WTC11 (cell line): ENCODE measurements at regions not wholly inside any gene's neighbourhood (a gene's known extent, or its start where the extent isn't known, plus 50 kb on each side); places are given as distances from the start of the nearest gene placed in this dataset.

Experiments
- ATAC-seq: fragments of 200-7000 bp; cut with Tn5 transposase; 2 replicates; pipeline ENCODE4 v1.10.0; 2021; ENCODE audit warnings: mild to moderate bottlenecking, moderate library complexity
- CTCF ChIA-PET: fragments of 300-600 bp; sonication (Branson Sonifier 250); formaldehyde crosslinking; loops from one replicate; lab custom pipeline; 2021; ENCODE audit warnings: antibody characterized with exemption; lab: Charles Lee
- POLR2A ChIA-PET: fragments of 350-600 bp; sonication (Branson Sonifier 250); formaldehyde crosslinking; loops from one replicate; lab custom pipeline; 2021; ENCODE audit warnings: antibody characterized with exemption; lab: Charles Lee
- DNase-seq: peaks from one replicate; pipeline ENCODE4 v3.0.0; 2021; ENCODE audit warnings: low spot score
- H3K27ac Mint-ChIP-seq: 2 replicates; pipeline ENCODE4 v1.8.0; 2021; ENCODE audit warnings: mixed read lengths
- H3K27me3 Mint-ChIP-seq: 2 replicates; pipeline ENCODE4 v1.8.0; 2021; ENCODE audit warnings: low read depth, mild to moderate bottlenecking, moderate library complexity, mixed read lengths
- H3K36me3 Mint-ChIP-seq: 2 replicates; pipeline ENCODE4 v1.8.0; 2021; ENCODE audit warnings: mixed read lengths
- H3K4me1 Mint-ChIP-seq: 2 replicates; pipeline ENCODE4 v1.8.0; 2022; ENCODE audit warnings: mixed read lengths
- H3K4me3 Mint-ChIP-seq: 2 replicates; pipeline ENCODE4 v1.8.0; 2021; ENCODE audit warnings: mild to moderate bottlenecking, moderate library complexity, mixed read lengths
- H3K9me3 Mint-ChIP-seq: 2 replicates; pipeline ENCODE4 v1.8.0; 2021; ENCODE audit warnings: mixed read lengths
- IRF2 ChIP-seq: sonication (generic); formaldehyde crosslinking; IDR thresholded peaks from 2 replicates; pipeline ENCODE4 v1.8.0; 2022; ENCODE audit warnings: low read depth, missing genetic modification reagents, borderline replicate concordance
- OVOL2 ChIP-seq: fragments of 250-450 bp; sonication (Bioruptor Pico); IDR thresholded peaks from 2 replicates; pipeline ENCODE4 v1.9.0; 2021; ENCODE audit warnings: mild to moderate bottlenecking, borderline replicate concordance
- SMAD3 ChIP-seq: sonication (generic); formaldehyde crosslinking; IDR thresholded peaks from 2 replicates; pipeline ENCODE4 v1.8.0; 2022; ENCODE audit warnings: missing genetic modification reagents, mild to moderate bottlenecking, borderline replicate concordance
- TEAD4 ChIP-seq: sonication (generic); formaldehyde crosslinking; IDR thresholded peaks from 2 replicates; pipeline ENCODE4 v1.8.0; 2022; ENCODE audit warnings: mild to moderate bottlenecking, missing genetic modification reagents
- ZNF121 ChIP-seq: sonication (generic); formaldehyde crosslinking; IDR thresholded peaks from 2 replicates; pipeline ENCODE4 v1.8.0; 2023; ENCODE audit warnings: missing genetic modification reagents
- ZNF263 ChIP-seq: sonication (generic); formaldehyde crosslinking; IDR thresholded peaks from 2 replicates; pipeline ENCODE4 v1.8.1; 2022; ENCODE audit warnings: low read depth, mild to moderate bottlenecking, moderate library complexity, missing genetic modification reagents
- TF ChIP-seq, protein P1 (sequence below): sonication (generic); formaldehyde crosslinking; IDR thresholded peaks from 2 replicates; pipeline ENCODE4 v1.8.1; 2023; ENCODE audit warnings: mild to moderate bottlenecking, missing genetic modification reagents, borderline replicate concordance
- TF ChIP-seq, protein P2 (sequence below): fragments of 250-450 bp; sonication (Bioruptor Pico); IDR thresholded peaks from 2 replicates; pipeline ENCODE4 v1.8.0; 2021; ENCODE audit warnings: mild to moderate bottlenecking
- TF ChIP-seq, protein P3 (sequence below): fragments of 250-450 bp; sonication (Bioruptor Pico); conservative IDR thresholded peaks from 2 replicates; pipeline ENCODE4 v1.9.0; 2021; ENCODE audit warnings: mild to moderate bottlenecking
- TF ChIP-seq, protein P4 (sequence below): sonication (generic); formaldehyde crosslinking; IDR thresholded peaks from 2 replicates; pipeline ENCODE4 v1.8.0; 2022; ENCODE audit warnings: missing genetic modification reagents
- TF ChIP-seq, protein P5 (sequence below): sonication (generic); formaldehyde crosslinking; IDR thresholded peaks from 2 replicates; pipeline ENCODE4 v1.8.1; 2023; ENCODE audit warnings: mild to moderate bottlenecking, missing genetic modification reagents, moderate library complexity
- TF ChIP-seq, protein P6 (sequence below): sonication (generic); formaldehyde crosslinking; IDR thresholded peaks from 2 replicates; pipeline ENCODE4 v1.8.1; 2022; ENCODE audit warnings: low read depth, missing genetic modification reagents, borderline replicate concordance
- TF ChIP-seq, protein P7 (sequence below): sonication (generic); formaldehyde crosslinking; IDR thresholded peaks from 2 replicates; pipeline ENCODE4 v1.8.1; 2022; ENCODE audit warnings: missing genetic modification reagents, borderline replicate concordance
- TF ChIP-seq, protein P8 (sequence below): sonication (generic); formaldehyde crosslinking; IDR thresholded peaks from 2 replicates; pipeline ENCODE4 v1.8.0; 2022; ENCODE audit warnings: mild to moderate bottlenecking, missing genetic modification reagents
- TF ChIP-seq, protein P9 (sequence below): sonication (generic); formaldehyde crosslinking; IDR thresholded peaks from 2 replicates; pipeline ENCODE4 v1.8.0; 2022; ENCODE audit warnings: mild to moderate bottlenecking, missing genetic modification reagents
- TF ChIP-seq, protein P10 (sequence below): fragments of 250-450 bp; sonication (Bioruptor Pico); IDR thresholded peaks from 2 replicates; pipeline ENCODE4 v1.9.0; 2021; ENCODE audit warnings: mild to moderate bottlenecking, borderline replicate concordance

DNA sequence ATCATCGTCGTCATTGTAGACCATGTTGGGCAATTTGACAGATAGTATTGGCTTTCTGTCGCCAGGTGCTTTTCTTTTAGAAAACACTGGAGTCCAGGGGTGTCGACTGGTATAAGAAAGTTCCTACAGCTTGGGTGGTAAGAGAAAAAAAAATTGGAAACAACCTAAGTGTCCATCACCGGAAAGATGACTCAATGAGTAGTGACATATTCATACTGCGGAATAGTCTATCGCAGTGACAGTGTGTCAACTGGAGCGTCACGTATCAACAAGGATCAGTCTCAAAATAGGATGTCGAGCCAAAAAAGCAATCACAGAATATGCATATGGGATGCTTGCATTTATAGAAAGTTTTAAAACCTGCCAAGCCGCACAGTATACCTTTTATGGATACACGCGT, 157.6 kb downstream of the MN1 start:
- Mint-ChIP-seq H3K27ac (no peak overlapping the region), H3K36me3 (no peaks in the 10 kb centered on the region), H3K4me3 (no peak overlapping the region), H3K9me3 (no peaks in the 10 kb centered on the region), H3K27me3 (peaks cover 15% of the 10 kb centered on the region), H3K4me1 (peaks cover 26% of the 10 kb centered on the region)
- DNase-seq (no peak), ATAC-seq (no peak)
- CTCF ChIA-PET = no interaction called here
- POLR2A ChIA-PET = no interaction called here
- TF ChIP-seq, protein P1, sequence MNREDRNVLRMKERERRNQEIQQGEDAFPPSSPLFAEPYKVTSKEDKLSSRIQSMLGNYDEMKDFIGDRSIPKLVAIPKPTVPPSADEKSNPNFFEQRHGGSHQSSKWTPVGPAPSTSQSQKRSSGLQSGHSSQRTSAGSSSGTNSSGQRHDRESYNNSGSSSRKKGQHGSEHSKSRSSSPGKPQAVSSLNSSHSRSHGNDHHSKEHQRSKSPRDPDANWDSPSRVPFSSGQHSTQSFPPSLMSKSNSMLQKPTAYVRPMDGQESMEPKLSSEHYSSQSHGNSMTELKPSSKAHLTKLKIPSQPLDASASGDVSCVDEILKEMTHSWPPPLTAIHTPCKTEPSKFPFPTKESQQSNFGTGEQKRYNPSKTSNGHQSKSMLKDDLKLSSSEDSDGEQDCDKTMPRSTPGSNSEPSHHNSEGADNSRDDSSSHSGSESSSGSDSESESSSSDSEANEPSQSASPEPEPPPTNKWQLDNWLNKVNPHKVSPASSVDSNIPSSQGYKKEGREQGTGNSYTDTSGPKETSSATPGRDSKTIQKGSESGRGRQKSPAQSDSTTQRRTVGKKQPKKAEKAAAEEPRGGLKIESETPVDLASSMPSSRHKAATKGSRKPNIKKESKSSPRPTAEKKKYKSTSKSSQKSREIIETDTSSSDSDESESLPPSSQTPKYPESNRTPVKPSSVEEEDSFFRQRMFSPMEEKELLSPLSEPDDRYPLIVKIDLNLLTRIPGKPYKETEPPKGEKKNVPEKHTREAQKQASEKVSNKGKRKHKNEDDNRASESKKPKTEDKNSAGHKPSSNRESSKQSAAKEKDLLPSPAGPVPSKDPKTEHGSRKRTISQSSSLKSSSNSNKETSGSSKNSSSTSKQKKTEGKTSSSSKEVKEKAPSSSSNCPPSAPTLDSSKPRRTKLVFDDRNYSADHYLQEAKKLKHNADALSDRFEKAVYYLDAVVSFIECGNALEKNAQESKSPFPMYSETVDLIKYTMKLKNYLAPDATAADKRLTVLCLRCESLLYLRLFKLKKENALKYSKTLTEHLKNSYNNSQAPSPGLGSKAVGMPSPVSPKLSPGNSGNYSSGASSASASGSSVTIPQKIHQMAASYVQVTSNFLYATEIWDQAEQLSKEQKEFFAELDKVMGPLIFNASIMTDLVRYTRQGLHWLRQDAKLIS (CRISPR knock-in tag) = no peak
- TF ChIP-seq, protein P2, sequence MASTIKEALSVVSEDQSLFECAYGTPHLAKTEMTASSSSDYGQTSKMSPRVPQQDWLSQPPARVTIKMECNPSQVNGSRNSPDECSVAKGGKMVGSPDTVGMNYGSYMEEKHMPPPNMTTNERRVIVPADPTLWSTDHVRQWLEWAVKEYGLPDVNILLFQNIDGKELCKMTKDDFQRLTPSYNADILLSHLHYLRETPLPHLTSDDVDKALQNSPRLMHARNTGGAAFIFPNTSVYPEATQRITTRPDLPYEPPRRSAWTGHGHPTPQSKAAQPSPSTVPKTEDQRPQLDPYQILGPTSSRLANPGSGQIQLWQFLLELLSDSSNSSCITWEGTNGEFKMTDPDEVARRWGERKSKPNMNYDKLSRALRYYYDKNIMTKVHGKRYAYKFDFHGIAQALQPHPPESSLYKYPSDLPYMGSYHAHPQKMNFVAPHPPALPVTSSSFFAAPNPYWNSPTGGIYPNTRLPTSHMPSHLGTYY (CRISPR knock-in tag) = no peak
- TF ChIP-seq, protein P3, sequence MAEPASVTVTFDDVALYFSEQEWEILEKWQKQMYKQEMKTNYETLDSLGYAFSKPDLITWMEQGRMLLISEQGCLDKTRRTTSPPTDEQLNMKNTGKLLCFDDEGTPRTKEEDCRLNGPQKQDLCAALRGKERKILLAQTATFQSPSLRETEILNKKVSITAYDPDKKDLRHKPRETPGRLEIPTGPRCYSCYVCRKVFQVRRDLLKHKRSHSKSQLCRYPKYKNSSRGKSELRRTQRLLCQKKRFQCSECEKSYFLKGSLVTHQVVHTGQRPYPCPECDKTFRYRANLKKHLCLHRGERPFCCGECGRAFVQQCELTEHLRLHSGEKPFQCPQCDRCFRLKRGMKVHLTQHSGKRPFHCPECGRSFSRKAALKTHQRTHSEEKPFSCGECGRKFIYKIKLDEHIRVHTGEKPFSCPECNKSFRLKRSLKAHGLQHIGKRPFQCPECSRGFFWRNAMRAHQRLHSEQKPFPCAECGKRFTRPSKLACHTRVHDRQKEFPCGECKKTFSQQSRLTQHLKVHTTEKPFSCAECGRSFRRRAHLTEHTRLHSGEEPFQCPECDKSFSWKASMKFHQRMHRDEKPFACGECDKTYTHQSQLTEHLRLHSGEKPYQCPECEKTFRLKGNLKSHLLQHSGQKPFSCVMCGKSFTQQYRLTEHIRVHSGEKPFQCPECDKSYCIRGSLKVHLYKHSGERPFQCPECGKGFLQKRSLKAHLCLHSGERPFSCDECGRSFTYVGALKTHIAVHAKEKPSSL (CRISPR knock-in tag) = no peak
- TF ChIP-seq, protein P4, sequence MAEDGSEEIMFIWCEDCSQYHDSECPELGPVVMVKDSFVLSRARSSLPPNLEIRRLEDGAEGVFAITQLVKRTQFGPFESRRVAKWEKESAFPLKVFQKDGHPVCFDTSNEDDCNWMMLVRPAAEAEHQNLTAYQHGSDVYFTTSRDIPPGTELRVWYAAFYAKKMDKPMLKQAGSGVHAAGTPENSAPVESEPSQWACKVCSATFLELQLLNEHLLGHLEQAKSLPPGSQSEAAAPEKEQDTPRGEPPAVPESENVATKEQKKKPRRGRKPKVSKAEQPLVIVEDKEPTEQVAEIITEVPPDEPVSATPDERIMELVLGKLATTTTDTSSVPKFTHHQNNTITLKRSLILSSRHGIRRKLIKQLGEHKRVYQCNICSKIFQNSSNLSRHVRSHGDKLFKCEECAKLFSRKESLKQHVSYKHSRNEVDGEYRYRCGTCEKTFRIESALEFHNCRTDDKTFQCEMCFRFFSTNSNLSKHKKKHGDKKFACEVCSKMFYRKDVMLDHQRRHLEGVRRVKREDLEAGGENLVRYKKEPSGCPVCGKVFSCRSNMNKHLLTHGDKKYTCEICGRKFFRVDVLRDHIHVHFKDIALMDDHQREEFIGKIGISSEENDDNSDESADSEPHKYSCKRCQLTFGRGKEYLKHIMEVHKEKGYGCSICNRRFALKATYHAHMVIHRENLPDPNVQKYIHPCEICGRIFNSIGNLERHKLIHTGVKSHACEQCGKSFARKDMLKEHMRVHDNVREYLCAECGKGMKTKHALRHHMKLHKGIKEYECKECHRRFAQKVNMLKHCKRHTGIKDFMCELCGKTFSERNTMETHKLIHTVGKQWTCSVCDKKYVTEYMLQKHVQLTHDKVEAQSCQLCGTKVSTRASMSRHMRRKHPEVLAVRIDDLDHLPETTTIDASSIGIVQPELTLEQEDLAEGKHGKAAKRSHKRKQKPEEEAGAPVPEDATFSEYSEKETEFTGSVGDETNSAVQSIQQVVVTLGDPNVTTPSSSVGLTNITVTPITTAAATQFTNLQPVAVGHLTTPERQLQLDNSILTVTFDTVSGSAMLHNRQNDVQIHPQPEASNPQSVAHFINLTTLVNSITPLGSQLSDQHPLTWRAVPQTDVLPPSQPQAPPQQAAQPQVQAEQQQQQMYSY (CRISPR knock-in tag) = no peak
- TF ChIP-seq, protein P5, sequence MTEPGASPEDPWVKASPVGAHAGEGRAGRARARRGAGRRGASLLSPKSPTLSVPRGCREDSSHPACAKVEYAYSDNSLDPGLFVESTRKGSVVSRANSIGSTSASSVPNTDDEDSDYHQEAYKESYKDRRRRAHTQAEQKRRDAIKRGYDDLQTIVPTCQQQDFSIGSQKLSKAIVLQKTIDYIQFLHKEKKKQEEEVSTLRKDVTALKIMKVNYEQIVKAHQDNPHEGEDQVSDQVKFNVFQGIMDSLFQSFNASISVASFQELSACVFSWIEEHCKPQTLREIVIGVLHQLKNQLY = no peak
- TF ChIP-seq IRF2 (CRISPR knock-in tag) = no peak
- TF ChIP-seq, protein P6, sequence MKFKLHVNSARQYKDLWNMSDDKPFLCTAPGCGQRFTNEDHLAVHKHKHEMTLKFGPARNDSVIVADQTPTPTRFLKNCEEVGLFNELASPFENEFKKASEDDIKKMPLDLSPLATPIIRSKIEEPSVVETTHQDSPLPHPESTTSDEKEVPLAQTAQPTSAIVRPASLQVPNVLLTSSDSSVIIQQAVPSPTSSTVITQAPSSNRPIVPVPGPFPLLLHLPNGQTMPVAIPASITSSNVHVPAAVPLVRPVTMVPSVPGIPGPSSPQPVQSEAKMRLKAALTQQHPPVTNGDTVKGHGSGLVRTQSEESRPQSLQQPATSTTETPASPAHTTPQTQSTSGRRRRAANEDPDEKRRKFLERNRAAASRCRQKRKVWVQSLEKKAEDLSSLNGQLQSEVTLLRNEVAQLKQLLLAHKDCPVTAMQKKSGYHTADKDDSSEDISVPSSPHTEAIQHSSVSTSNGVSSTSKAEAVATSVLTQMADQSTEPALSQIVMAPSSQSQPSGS (CRISPR knock-in tag) = no peak
- no peak for TF ChIP-seq ZNF263
- TF ChIP-seq, protein P7, sequence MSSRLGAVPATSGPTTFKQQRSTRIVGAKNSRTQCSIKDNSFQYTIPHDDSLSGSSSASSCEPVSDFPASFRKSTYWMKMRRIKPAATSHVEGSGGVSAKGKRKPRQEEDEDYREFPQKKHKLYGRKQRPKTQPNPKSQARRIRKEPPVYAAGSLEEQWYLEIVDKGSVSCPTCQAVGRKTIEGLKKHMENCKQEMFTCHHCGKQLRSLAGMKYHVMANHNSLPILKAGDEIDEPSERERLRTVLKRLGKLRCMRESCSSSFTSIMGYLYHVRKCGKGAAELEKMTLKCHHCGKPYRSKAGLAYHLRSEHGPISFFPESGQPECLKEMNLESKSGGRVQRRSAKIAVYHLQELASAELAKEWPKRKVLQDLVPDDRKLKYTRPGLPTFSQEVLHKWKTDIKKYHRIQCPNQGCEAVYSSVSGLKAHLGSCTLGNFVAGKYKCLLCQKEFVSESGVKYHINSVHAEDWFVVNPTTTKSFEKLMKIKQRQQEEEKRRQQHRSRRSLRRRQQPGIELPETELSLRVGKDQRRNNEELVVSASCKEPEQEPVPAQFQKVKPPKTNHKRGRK (CRISPR knock-in tag) = no peak
- TF ChIP-seq, protein P8, sequence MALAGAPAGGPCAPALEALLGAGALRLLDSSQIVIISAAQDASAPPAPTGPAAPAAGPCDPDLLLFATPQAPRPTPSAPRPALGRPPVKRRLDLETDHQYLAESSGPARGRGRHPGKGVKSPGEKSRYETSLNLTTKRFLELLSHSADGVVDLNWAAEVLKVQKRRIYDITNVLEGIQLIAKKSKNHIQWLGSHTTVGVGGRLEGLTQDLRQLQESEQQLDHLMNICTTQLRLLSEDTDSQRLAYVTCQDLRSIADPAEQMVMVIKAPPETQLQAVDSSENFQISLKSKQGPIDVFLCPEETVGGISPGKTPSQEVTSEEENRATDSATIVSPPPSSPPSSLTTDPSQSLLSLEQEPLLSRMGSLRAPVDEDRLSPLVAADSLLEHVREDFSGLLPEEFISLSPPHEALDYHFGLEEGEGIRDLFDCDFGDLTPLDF (CRISPR knock-in tag) = no peak
- TF ChIP-seq ZNF121 (CRISPR knock-in tag) = no peak
- TF ChIP-seq, protein P9, sequence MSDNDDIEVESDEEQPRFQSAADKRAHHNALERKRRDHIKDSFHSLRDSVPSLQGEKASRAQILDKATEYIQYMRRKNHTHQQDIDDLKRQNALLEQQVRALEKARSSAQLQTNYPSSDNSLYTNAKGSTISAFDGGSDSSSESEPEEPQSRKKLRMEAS (CRISPR knock-in tag) = no peak
- TF ChIP-seq SMAD3 = no peak
- TF ChIP-seq TEAD4 (CRISPR knock-in tag) = no peak
- TF ChIP-seq, protein P10, sequence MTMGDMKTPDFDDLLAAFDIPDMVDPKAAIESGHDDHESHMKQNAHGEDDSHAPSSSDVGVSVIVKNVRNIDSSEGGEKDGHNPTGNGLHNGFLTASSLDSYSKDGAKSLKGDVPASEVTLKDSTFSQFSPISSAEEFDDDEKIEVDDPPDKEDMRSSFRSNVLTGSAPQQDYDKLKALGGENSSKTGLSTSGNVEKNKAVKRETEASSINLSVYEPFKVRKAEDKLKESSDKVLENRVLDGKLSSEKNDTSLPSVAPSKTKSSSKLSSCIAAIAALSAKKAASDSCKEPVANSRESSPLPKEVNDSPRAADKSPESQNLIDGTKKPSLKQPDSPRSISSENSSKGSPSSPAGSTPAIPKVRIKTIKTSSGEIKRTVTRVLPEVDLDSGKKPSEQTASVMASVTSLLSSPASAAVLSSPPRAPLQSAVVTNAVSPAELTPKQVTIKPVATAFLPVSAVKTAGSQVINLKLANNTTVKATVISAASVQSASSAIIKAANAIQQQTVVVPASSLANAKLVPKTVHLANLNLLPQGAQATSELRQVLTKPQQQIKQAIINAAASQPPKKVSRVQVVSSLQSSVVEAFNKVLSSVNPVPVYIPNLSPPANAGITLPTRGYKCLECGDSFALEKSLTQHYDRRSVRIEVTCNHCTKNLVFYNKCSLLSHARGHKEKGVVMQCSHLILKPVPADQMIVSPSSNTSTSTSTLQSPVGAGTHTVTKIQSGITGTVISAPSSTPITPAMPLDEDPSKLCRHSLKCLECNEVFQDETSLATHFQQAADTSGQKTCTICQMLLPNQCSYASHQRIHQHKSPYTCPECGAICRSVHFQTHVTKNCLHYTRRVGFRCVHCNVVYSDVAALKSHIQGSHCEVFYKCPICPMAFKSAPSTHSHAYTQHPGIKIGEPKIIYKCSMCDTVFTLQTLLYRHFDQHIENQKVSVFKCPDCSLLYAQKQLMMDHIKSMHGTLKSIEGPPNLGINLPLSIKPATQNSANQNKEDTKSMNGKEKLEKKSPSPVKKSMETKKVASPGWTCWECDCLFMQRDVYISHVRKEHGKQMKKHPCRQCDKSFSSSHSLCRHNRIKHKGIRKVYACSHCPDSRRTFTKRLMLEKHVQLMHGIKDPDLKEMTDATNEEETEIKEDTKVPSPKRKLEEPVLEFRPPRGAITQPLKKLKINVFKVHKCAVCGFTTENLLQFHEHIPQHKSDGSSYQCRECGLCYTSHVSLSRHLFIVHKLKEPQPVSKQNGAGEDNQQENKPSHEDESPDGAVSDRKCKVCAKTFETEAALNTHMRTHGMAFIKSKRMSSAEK (CRISPR knock-in tag) = no peak
- TF ChIP-seq OVOL2 = no peak
